ENCODE measurements at regions not wholly inside any gene's neighbourhood (a gene's known extent, or its start where the extent isn't known, plus 50 kb on each side); places are given as distances from the start of the nearest gene placed in this dataset.

DNA sequence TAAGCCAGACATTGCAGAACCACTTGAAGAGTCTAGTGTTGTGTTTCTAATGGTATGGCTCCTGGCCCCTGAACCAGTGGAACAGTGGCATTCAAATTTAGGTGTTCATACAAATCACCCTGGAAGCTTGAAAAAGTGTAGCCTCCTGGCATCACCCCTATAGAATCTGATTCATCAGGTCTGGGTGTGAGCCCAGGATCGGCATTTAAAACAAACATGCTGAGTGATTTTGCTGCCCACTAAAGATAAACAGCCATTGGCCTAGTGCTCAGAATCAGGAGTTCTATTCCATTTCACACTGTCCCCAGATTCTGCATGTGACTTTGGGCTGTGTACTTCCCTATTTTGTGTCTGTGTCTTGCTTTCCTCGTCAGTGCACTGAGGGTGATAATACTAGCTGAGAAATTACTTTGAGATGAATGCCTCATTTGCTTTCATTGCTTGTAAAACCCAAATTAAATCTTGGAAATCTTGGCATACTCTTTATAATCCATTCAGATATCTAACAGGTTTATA lies 241.5 kb upstream of the CLINT1 start:
- TF ChIP-seq, protein P1, sequence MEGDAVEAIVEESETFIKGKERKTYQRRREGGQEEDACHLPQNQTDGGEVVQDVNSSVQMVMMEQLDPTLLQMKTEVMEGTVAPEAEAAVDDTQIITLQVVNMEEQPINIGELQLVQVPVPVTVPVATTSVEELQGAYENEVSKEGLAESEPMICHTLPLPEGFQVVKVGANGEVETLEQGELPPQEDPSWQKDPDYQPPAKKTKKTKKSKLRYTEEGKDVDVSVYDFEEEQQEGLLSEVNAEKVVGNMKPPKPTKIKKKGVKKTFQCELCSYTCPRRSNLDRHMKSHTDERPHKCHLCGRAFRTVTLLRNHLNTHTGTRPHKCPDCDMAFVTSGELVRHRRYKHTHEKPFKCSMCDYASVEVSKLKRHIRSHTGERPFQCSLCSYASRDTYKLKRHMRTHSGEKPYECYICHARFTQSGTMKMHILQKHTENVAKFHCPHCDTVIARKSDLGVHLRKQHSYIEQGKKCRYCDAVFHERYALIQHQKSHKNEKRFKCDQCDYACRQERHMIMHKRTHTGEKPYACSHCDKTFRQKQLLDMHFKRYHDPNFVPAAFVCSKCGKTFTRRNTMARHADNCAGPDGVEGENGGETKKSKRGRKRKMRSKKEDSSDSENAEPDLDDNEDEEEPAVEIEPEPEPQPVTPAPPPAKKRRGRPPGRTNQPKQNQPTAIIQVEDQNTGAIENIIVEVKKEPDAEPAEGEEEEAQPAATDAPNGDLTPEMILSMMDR (IDR thresholded peaks at IDR 0.05) = no peak
- no peaks in the 10 kb centered on the region for H3K9me3 ChIP-seq
- H3K4me3 ChIP-seq = no peak overlapping the region
- no peak for DNase-seq (ENCODE audit: low spot score)
- no peaks in the 10 kb centered on the region for H3K4me1 ChIP-seq
- H3K27me3 ChIP-seq = no peaks in the 10 kb centered on the region
- no peaks in the 10 kb centered on the region for H3K36me3 ChIP-seq
- no peak overlapping the region for H3K27ac ChIP-seq

DNA sequence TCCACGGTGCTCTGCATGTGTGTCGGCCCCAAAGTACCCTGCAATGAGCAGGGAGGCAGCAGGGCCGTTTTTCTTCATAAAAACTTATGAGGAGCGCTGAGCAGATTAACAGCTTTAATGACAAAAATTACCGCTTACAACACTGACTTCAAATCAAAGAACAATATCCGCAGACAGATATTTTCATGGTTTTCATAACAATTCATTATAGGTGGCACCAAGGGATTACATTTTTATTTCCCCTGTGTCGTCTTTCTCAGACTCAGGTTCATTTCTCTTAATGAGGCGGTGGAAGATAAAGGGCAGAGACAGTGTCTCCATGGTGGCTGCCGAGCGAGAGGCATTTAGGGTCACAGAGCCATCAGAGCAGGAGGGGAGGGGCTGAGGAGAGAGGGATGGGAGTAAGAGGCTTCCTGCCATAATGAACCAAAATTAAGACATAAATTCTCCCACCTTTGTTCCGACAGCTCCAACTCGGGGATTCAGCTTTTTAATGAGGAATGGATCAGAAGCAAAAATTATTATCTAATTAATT lies 240.7 kb upstream of the CLINT1 start:
- no peak overlapping the region for H3K4me3 ChIP-seq
- H3K27ac ChIP-seq = no peak overlapping the region
- H3K36me3 ChIP-seq = no peaks in the 10 kb centered on the region
- H3K4me1 ChIP-seq = no peaks in the 10 kb centered on the region
- no peak for DNase-seq (ENCODE audit: low spot score)
- no peaks in the 10 kb centered on the region for H3K9me3 ChIP-seq
- TF ChIP-seq, protein P1 (IDR thresholded peaks at IDR 0.05) = no peak
- H3K27me3 ChIP-seq = no peaks in the 10 kb centered on the region

DNA sequence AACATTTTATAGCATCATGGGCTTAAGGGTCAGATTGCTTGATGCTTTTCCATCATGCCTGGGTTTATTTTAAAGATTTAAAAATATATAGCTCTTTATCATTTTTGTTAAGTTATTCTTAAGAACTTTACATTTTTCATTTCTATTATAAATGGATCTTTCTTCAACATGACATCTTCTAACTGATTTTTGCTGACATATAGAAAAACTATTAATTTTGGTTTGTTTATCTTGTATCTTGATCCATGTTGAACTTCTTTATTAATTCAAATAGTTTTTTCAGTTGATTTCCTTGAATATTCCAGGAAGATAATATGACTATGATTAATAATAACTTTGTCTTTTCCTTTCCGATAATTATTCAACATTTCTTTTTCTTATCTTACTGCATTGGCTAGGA lies 237.9 kb upstream of the CLINT1 start:
- Histone ChIP-seq H3K27me3 (no peaks in the 10 kb centered on the region), H3K4me3 (no peak overlapping the region), H3K36me3 (no peaks in the 10 kb centered on the region), H3K9me3 (no peaks in the 10 kb centered on the region), H3K4me1 (no peaks in the 10 kb centered on the region), H3K27ac (no peak overlapping the region)
- TF ChIP-seq, protein P1 (IDR thresholded peaks at IDR 0.05) = no peak
- DNase-seq (ENCODE audit: low spot score) = no peak

DNA sequence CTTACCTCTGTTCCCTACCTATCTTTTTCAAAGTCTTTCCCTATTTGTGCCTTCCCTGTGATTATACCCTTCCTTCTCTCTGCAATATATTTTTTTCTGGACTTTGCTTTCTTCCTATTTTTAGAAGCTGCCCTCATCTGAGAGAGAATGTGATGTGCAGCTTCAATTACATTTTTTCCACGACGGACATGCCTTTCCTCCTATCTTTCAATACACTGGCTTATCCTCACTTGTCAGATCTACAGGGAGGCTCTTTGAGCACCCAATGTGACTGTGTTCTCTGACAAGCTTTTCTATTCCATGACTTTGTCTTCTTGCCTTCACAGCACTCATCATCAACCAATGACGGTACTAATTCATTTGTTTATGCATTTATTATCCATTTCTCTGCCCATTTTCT lies 227.9 kb upstream of the CLINT1 start:
- H3K27me3 ChIP-seq = no peaks in the 10 kb centered on the region
- TF ChIP-seq, protein P1 (IDR thresholded peaks at IDR 0.05) = no peak
- H3K4me1 ChIP-seq = no peaks in the 10 kb centered on the region
- H3K36me3 ChIP-seq = no peaks in the 10 kb centered on the region
- no peaks in the 10 kb centered on the region for H3K9me3 ChIP-seq
- no peak overlapping the region for H3K4me3 ChIP-seq
- DNase-seq (ENCODE audit: low spot score) = no peak
- no peak overlapping the region for H3K27ac ChIP-seq

DNA sequence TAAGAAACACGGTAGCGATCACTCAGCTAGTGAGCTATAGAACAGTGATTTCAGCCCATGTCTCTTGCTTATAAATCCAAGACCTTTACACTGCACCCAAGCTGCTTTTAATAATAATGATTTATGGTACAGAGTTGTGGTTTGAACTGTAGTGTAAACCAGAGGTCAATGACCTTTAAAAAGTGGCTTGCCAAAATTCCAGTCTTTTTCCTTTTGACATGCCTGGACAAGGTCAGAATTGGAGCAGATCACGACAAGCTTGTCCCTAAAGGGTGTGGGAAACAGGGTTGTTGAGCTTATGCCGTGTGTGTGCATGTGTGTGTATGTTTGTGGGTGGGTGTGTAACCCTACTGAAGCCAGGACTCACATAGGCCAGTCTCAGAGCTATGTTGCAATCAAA lies 225.3 kb upstream of the CLINT1 start:
- no peaks in the 10 kb centered on the region for H3K36me3 ChIP-seq
- H3K27ac ChIP-seq = no peak overlapping the region
- no peaks in the 10 kb centered on the region for H3K27me3 ChIP-seq
- DNase-seq (ENCODE audit: low spot score) = no peak
- H3K9me3 ChIP-seq = no peaks in the 10 kb centered on the region
- no peaks in the 10 kb centered on the region for H3K4me1 ChIP-seq
- TF ChIP-seq, protein P1 (IDR thresholded peaks at IDR 0.05) = no peak
- H3K4me3 ChIP-seq = no peak overlapping the region

DNA sequence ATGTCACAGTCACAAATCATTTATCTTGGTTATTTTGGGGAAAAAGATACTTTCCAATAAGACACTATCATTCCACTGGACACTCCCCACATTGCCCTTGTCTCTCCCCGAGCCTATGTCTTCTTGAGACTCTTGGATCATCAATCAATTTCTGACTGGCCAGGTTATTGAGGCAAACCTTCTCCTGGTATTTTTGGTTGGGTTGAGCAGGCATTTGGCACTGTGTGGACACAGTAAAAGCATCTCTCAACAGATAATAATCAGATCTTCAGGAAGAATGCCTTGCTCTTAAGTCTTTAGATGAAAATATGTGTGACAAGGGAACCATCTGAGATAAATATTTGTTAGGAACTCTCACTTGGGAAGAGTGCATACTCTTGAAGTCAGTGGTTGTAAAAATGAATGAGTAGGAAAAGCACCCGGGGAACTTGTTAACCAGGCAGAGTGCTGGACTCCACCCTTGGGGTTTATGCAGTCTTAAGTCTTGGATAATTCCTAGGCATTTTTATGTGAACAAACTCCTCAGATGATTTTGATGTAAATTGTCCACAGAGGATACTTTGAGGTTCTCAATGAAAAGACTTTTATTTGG lies 223.8 kb upstream of the CLINT1 start:
- Histone ChIP-seq H3K4me3 (no peak overlapping the region), H3K27me3 (no peaks in the 10 kb centered on the region), H3K27ac (no peak overlapping the region), H3K4me1 (no peaks in the 10 kb centered on the region), H3K9me3 (no peaks in the 10 kb centered on the region), H3K36me3 (no peaks in the 10 kb centered on the region)
- DNase-seq (ENCODE audit: low spot score) = no peak
- TF ChIP-seq, protein P1 (IDR thresholded peaks at IDR 0.05) = no peak
